SKM-1 (cell line): ENCODE measurements at regions not wholly inside any gene's neighbourhood (a gene's known extent, or its start where the extent isn't known, plus 50 kb on each side); places are given as distances from the start of the nearest gene placed in this dataset.
A peak's percentile ranks its signal among the peaks of the same experiment; 100 is the strongest.
"Not testable (repeated sequence)": the region's sequence is repeated elsewhere in the genome, so short reads cannot be mapped to it uniquely, and the experiment has no call there.

Experiments
- DNase-seq: peaks from one replicate; lab custom pipeline; 2025; ENCODE audit not compliant: unreplicated experiment; lab: John Stamatoyannopoulos, UW

DNA sequence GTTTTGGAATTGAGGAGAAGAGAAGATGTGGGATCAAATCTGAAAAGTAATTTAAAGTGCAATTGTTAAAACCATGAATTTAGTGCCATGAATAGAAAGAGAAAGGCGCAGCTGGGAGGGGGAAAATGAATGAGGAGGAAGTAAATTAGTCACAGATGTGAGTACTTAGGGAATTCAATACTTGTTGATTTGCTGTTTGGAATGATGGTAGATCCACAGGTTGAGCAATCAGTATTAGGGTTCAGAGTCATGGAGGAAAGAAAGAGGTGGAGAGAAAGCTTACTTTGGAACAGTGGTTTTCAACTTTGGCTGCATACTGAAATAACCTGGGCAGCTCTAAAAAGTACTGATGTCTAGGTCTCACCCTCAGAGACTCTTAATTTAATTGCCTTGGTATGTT is 229.7 kb upstream of the ASCC3 start:
- DNase-seq, result no peak

DNA sequence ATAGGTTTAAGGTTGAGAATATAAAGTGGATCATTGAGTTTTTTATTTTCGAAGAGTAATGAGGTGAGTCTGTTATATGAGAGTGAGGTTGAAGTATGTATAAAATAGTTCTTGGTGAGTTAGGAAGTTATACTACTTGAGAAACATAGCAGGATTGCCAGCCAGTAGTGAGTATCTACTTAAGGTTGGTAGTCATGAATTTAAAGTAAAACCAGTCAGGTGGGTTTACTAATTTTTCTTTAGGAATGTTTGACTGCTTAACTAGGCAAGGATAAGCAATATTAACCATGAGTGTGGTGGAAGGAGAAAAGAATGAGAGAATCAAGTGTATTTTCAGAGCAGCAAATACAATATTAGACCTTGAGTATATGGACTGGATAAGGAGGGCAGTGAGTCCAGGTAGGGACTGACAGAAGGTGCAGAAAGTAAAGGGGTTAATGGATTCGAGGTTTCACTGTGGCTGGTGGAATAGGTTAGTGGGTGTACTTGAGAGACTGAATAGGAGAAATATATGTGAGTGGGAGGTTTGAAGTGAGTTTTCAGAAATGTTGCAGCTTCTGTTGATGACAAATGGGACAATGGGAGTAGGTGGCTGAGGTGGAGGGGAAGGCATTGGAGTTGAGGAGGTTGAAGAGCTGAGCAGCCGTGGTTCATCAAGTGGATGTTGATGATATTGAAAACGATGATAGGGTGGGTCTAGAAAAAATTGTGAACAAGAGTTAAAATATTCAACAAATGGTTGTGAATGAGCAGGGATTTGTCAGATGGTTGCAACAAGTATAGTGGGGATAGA is 232.5 kb upstream of the ASCC3 start:
- DNase-seq, result no peak

DNA sequence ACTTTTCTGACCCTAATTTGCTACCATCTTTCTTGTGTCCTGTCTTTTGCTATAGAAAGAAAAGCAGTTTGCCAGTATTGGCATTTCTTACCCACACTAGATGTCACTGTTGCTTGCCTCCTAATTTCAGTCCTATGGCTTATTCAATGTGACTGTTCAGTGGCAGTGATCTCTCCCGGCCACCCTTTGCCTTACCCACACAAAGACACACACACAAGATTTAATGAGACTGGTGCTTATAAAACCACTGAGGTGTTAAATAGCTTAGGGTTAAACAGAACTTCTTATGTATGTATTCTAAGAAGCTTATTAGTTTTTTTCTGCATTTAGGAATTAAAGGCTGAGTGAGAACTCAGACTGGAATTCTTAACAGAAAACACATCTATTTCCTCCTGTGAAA is 233.6 kb upstream of the ASCC3 start:
- DNase-seq, result peak; percentile 4

DNA sequence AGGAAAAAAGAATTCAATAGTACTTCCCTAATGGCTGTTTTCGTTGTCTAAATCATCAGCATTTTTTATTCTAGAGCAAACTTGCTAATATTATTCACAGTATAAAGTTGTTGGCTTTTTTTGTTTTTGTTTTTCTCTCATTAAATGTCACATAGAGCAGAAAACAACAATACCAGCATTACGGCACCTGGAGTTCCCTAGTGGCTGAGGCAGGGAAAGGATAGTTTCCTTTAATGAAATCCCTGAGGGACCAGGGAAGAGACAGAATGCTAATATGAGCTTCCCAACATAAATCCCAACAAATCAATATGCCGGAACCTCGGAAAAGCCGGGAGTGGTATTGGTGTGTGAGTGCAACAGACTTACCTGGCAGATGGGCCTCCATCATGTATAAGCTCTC is 235.2 kb upstream of the ASCC3 start:
- no peak for DNase-seq

DNA sequence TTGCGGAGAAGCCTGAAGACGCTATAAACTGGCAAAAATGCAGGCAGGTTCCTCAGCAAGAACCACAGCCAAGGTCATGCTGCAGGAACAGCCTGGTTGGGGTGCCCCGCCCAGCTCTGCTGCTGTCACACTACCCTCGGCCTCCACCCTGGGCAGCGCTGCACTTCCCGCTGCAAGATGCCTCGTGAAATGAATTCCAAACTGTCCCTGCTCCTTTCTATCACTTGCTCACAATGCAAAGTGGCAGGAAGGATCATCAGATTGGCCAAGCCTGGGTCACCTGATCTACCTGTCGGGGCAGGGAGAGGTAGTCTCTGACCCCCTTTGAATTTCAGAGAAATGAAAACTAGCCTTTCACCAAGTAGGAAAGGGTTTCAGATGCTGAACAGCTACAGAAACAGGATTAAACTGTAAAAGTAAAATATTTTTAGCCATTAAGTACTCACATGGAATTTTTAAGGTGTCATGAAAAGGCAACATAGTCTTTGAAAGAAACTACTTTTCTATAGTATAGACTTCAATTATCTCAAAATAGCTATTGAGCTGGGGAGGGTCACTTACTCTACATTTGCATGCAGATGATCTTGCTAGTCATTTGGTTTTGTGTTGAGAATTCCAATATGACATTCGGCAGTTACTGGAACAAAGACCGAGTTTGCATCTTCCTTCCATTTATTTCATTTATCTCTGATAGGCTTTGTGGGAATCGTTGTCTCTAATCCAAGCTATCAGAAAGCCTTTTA is 236.4 kb upstream of the ASCC3 start:
- no peak for DNase-seq

DNA sequence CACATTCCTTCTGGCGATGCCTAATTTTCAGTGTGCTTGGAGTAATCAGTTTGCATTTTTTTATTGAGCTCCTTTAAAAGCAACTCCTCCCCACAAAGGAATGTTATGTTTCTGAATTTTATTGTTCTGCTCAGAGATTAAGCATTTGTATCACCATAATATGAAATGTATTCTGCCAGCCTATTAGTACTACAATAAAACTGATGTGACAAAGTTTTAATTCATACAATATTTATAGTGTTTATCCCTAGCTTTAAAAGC is 236.9 kb upstream of the ASCC3 start:
- DNase-seq, result no peak

DNA sequence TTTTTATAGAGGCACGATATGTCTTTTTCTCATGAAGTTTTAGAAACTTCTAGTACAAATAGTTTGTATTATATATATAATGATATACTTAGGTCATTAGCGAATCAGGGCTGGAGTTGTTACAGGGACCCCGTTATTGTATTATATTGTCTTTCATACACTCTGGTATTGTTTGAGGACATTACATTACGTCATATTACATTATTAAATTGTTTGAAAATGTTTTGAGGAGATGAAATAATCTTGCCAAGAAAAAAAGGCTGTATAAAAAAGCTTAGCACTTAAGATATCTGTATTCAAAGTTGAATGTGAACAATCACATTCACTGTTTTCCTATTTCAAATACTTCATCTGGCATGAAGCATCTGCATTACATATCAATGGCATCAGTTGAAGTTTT is 239.6 kb upstream of the ASCC3 start:
- DNase-seq, result no peak

DNA sequence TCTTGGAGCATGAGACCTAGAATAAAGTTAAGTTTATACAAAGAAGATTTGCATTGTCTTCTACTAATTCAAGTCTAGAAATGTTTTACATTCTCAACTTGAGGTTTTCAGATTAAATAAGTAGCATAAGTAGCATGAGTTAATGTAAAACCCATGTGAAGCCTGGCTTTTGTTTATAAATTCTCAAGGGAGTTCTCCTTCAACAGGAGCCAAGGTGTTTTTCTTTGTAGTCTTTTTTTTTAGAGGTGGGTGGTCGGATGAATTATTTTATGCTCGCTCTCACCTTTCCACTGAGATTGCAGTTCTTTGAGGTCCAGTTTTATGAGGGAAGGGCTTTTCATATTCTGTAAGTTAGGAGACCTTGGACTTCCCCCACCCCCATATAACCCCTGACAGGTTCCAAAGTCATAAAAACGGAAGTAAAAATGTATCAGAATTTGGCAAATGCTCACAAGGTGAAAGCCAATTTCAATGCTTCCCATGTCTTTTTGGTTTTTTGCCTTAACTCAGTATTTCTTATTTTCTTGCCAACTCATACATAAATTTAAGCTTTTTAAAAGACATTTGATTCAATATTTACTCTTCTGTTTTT is 244.3 kb upstream of the ASCC3 start:
- no peak for DNase-seq

DNA sequence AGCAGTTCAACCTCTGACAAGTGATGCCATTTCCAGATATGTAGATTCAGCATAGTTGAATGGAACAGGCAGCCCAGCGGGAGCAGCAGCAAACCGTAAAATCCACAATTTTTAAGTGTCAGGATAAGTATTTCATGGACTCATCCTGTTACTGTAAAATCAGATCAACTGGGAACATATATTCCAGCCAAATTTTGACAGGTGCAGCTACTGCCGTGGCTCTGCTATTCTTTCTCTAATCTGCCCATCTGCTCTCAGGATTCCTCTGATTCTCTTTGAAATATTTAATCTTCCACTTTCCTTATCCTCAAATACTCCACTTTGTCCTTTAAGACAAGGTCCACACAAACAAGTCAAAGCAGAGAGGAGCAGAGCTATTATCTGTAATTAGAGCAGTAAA is 245.4 kb upstream of the ASCC3 start:
- no peak for DNase-seq

DNA sequence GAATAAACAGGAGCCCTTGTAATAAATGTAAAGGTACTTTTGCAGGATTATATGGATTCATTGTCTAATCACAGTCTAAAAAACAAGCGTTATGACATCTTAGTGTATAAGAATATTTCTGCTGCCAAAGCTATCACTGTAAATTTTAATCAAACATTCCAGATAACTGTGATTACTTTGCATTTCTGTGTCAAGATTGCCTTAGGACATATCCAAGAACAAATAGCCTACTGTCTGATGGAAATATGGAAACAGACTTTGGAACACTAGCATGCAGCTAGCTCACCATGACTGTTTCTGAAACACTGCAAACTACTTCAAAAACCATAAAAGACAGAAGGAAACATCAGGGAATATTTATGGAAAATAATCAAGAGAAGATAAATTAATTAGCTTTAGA is 248.7 kb upstream of the ASCC3 start:
- DNase-seq, result no peak

DNA sequence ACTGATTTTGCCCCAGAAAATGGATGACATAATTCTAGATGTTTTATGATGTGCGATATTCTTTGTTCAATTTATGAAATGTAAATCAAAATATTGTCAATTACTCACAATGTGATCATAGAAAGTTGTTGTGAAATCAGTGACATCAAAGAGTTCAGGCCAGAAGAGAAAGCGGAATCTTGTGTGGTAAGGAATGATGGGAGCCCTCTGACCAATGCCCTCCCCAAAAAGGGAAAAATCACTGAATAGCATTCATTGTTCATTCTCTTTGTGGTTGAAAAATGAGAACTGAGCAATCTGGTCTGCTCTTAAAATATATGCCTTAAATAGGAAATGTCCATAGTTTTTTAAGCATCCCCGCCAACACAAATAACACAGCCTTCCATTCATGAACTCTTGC is 247.1 kb upstream of the GRIK2 start:
- DNase-seq, result no peak

DNA sequence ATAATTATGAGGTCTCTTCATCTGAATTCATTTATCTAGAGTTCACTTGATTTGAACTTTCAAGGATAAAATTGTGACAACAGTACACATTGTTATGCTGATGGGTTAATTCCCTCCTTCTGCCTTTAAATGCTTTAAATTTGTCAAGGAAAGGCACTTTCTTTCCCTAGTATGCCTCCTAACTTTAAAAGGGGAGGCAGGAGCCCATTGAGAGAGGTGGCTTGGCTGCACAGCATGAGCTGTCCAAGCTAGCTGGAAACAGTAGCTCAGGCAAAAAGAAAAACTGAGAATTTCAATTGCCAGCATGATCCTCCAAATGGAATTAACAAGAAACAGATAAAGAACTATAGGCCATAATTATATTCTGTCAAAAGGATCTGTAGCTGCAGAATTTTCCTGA is 243.3 kb upstream of the GRIK2 start:
- DNase-seq, result no peak

DNA sequence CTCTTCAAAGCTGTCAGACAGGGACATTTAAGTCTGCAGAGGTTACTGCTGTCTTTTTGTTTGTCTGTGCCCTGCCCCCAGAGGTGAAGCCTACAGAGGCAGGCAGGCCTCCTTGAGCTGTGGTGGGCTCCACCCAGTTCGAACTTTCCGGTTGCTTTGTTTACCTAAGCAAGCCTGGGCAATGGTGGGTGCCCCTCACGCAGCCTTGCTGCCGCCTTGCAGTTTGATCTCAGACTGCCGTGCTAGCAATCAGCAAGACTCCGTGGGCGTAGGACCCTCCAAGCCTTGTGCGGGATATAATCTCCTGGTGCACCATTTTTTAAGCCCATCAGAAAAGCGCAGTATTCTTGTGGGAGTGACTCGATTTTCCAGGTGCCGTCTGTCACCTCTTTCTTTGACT is 235.9 kb upstream of the GRIK2 start:
- DNase-seq, result not testable (repeated sequence)

DNA sequence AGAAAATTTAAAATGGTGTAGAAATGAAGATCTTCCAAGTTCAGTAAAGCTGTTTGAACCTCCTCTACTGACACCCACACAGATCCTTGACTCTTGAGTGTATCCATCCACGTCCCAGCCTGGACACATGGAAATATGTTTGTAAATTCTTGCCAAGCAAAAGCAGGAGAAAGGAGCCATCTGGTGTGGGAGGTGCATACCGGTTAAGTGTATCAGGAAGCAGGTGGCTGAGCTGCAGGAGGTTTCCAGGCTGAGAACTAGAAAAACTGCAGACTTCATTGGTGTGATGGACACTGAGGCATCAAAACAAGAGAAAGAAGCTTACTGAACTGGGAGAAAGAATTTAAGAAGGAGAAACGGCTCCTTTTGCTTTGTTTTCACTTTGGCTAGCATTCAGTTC is 229.9 kb upstream of the GRIK2 start:
- no peak for DNase-seq

DNA sequence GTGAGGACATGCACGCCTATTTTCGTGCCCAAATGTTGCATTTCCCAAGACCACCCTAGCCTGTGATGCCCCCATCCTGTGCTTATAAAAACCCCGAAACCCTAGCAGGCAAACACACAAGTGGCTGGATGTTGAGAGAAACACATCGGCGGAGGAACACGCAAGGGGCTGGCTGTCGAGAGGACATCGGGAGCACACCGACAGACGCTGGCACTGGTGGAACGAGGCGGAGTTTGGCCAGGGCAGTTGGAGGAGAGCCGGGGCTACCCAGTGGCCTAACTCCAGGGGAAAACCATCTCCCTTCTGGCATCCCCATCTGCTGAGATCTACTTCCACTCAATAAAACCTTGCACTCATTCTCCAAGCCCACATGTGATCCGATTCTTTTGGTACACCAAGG is 225.9 kb upstream of the GRIK2 start:
- DNase-seq, result no peak

DNA sequence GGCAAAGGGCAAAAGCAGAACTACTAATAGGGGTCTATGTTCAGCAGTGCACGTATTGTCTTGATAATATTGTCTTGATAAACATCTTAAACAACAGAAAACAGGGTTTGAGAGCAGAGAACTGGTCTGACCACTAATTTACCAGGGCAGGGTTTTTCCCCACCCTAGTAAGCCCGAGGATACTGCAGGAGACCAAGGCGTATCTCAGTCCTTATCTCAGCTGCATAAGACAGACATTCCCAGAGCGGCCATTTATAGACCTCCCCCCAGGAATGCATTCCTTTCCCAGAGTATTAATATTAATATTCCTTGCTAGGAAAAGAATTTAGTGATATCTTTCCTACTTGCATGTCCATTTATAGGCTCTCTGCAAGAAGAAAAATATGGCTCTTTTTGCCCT is 222.5 kb upstream of the GRIK2 start:
- not testable (repeated sequence) for DNase-seq

DNA sequence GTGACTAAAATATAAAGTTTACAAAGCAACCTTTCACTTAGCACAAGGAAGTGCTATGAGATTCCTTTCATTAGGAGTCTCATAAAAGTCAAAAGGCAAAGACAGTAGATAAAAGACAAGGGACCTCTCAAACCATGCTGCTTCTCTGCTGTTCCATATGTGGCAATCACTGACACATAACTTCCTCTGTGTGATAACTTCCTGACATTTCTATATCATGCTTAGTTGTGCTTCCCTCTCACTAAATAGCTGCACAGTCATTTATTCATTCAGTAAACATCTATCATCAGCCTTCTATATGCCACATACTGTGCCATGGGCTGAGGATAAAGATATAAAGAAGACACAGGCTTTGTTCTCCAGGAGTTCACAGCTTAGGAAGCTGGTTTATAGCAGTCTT is 214.8 kb upstream of the GRIK2 start:
- DNase-seq, result peak; percentile 55

DNA sequence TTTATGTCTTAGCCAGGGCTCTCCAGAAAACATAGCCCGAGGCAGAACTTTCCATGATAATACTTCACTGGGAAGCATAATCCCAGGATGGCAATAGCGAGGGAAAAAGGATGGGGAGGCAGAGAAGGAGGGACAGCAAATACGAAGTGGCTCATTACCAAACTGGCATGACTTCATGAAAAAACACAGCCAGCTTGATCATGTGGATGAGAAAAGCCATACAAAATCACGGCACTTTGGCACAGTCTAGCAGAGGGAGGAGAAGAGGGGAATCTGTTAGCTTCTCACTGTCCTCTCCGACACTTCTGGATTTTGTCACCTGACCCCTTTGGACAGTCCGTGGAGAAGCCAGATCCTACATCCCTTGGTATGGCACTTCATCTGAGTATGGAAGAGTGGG is 212.5 kb upstream of the GRIK2 start:
- no peak for DNase-seq

DNA sequence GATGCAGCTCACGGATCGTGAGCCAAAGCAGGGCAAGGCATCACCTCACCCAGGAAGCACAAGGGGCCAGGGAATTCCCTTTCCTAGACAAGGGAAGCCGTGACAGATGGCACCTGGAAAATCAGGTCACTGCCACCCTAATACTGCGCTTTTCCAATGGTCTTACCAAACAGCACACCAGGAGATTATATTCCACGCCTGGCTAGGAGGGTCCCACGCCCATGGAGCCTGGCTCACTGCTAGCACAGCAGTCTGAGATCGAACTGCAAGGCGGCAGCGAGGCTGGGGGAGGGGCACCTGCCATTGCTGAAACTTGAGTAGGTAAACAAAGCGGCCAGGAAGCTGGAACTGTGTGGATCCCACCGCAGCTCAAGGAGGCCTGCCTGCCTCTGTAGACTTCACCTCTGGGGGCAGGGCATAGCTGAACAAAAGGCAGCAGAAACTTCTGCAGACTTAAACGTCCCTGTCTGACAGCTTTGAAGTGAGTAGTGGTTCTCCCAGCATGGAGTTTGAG is 205.2 kb upstream of the GRIK2 start:
- DNase-seq, result not testable (repeated sequence)

DNA sequence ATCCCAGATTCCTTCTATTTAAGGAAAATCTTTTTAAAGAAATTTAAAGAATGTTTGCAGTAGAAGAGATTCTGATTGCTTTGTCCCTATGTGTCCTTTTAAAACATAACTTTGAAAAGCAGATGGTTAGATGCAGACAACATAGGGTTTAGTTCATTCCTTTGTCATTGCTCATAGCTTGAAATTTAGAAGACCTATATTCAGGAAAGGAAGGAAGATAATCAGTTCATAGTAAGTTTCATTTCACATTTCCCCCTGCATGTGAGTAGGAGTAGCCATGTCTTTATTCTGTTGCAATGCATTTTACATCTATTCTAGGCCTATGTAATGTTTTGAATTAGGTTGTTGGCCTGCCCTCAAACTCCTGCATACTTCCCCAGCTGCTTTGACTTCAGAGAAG is 197.9 kb upstream of the GRIK2 start:
- DNase-seq, result no peak

DNA sequence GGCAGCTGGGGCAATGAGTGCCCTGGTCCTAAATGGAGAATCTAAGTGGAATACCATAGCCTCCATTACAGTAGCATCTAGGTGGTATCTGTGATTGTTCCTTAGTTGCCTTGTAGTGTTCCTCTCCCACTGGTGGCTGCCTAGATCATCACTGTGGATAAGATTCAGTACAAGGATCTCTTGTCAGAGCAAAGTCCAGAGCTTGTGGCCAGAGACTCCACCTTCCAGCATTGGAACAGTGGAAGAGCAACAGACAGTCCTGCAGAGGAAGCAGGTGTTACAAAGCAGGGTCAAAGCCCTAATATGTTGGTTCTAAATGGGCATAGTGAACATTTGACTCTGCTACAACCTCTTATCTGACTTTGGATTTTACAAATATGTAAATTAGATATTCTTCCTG is 194.1 kb upstream of the GRIK2 start:
- DNase-seq, result no peak

DNA sequence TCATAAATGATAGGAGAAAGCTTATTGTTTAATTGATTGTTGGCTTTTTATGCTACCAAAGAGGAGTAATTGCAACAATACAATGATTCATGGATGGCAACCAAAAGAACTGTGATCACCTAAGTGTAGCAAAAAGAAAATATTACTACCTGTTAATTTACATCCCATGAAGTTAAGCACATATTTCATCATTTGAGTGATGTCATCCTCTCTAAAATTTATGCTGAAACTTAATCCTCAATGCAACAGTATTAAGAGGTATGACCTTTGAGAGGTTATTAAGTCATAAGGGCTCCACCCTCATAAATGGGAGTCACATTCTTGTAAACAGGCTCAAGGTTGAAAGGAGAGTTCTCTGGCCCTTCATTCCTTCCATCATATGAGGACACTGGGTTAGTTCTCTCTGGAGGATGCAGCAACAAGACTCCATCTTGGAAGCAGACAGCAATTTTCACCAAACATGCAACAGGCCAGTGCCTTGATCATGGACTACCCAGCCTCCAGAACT is 190.6 kb upstream of the GRIK2 start:
- no peak for DNase-seq
